K562 (cell line): ENCODE measurements at regions not wholly inside any gene's neighbourhood (a gene's known extent, or its start where the extent isn't known, plus 50 kb on each side); places are given as distances from the start of the nearest gene placed in this dataset.

Experiments used
- ATF2 ChIP-seq: sonication (generic); formaldehyde crosslinking; IDR thresholded peaks from 2 replicates; pipeline ENCODE4 v1.8.1; 2022; ENCODE audit warnings: missing genetic modification reagents
- CBX3 ChIP-seq, 2 experiments: IDR thresholded peaks; 1 replicate in 1 of 2; 2 replicates in 1 of 2; pipeline ENCODE4 v1.6.1; 2012; ENCODE audit warnings: inconsistent platforms in 2 of 2, low read length in 2 of 2, borderline replicate concordance in 1 of 2, control low read depth in 1 of 2
- E2F6 ChIP-seq, 2 experiments: IDR thresholded peaks; 2 replicates each; pipeline ENCODE4 v1.6.1; 2011; ENCODE audit warnings: borderline replicate concordance in 1 of 2, control low read depth in 1 of 2, low read depth in 1 of 2, low read length in 1 of 2, mild to moderate bottlenecking in 1 of 2, mixed read lengths in 1 of 2, moderate library complexity in 1 of 2; ENCODE audit not compliant: insufficient read depth in 1 of 2, insufficient read length in 1 of 2, poor library complexity in 1 of 2, severe bottlenecking in 1 of 2; ENCODE audit errors: extremely low read depth in 1 of 2
- FOXP1 ChIP-seq: sonication (generic); formaldehyde crosslinking; IDR thresholded peaks from 2 replicates; pipeline ENCODE4 v1.8.0; 2022; ENCODE audit warnings: mild to moderate bottlenecking, missing genetic modification reagents
- MCM3 ChIP-seq: fragments of 450-650 bp; IDR thresholded peaks from 2 replicates; pipeline ENCODE4 v1.6.1; 2016
- SRF ChIP-seq, 2 experiments: fragments of 250-450, 450-650 bp in 1 of 2; sonication (Bioruptor Pico) in 1 of 2; sonication (generic) in 1 of 2; formaldehyde crosslinking; IDR thresholded peaks; 2 replicates each; pipeline versions ENCODE4 v1.5.0 to v1.5.1; 2020 to 2022; ENCODE audit warnings: mild to moderate bottlenecking in 1 of 2, missing genetic modification reagents in 1 of 2
- TEAD4 ChIP-seq, 2 experiments: sonication (generic) in 1 of 2; formaldehyde crosslinking in 1 of 2; IDR thresholded peaks; 2 replicates each; pipeline versions ENCODE4 v1.6.1 to v1.8.0; 2012 to 2022; ENCODE audit warnings: borderline replicate concordance in 1 of 2, inconsistent platforms in 1 of 2, low read length in 1 of 2, mild to moderate bottlenecking in 1 of 2, missing genetic modification reagents in 1 of 2
- ZNF232 ChIP-seq: sonication (generic); formaldehyde crosslinking; IDR thresholded peaks from 2 replicates; pipeline ENCODE4 v1.8.0; 2022; ENCODE audit warnings: mild to moderate bottlenecking, missing genetic modification reagents
- TF ChIP-seq, protein P1 (sequence below): sonication (generic); formaldehyde crosslinking; IDR thresholded peaks from 2 replicates; pipeline ENCODE4 v1.8.1; 2023; ENCODE audit warnings: mild to moderate bottlenecking, missing genetic modification reagents

DNA sequence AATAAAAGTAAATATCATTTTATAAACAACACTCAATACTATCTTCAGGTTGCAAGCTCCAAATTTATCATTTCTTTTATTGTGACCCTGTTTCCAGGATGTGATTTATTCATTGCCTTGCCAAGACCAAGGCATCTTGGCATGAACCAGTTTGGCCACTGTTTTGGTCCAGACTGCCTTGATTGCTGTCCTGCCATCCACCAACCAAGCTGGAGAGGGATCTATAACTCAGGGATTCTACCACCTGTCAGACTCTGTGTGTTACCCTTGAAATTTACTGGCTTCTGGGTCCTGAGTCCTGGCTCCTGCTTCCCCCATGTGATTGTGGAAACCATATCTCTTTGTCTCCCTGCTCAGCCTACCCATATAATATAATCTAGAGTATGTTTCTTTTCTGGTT lies 343.0 kb downstream of the GPAM start:
- TF ChIP-seq E2F6 (IDR thresholded peaks at IDR 0.05; ENCODE audit: borderline replicate concordance in 1 of 2, extremely low read depth in 1 of 2, insufficient read depth in 1 of 2, insufficient read length in 1 of 2, low read depth in 1 of 2, low read length in 1 of 2, poor library complexity in 1 of 2, severe bottlenecking in 1 of 2) (no peak), CBX3 (IDR thresholded peaks at IDR 0.05; ENCODE audit: borderline replicate concordance in 1 of 2, low read length in 2 of 2) (no peak), TEAD4 (IDR thresholded peaks at IDR 0.05; ENCODE audit: low read length) (no peak), TEAD4 (CRISPR knock-in tag; IDR thresholded peaks at IDR 0.05; ENCODE audit: borderline replicate concordance) (no peak), ATF2 (CRISPR knock-in tag) (no peak), SRF (CRISPR knock-in tag; IDR thresholded peaks at IDR 0.05) (no peak), ZNF232 (CRISPR knock-in tag) (no peak), MCM3 (no peak), FOXP1 (CRISPR knock-in tag) (no peak)
- TF ChIP-seq, protein P1, sequence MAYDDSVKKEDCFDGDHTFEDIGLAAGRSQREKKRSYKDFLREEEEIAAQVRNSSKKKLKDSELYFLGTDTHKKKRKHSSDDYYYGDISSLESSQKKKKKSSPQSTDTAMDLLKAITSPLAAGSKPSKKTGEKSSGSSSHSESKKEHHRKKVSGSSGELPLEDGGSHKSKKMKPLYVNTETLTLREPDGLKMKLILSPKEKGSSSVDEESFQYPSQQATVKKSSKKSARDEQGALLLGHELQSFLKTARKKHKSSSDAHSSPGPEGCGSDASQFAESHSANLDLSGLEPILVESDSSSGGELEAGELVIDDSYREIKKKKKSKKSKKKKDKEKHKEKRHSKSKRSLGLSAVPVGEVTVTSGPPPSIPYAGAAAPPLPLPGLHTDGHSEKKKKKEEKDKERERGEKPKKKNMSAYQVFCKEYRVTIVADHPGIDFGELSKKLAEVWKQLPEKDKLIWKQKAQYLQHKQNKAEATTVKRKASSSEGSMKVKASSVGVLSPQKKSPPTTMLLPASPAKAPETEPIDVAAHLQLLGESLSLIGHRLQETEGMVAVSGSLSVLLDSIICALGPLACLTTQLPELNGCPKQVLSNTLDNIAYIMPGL (CRISPR knock-in tag): no peak
